AG20443 (cell line): ENCODE measurements at regions not wholly inside any gene's neighbourhood (a gene's known extent, or its start where the extent isn't known, plus 50 kb on each side); places are given as distances from the start of the nearest gene placed in this dataset.
A peak's percentile ranks its signal among the peaks of the same experiment; 100 is the strongest.
"Not testable (repeated sequence)": the region's sequence is repeated elsewhere in the genome, so short reads cannot be mapped to it uniquely, and the experiment has no call there.

Source experiments
- DNase-seq: peaks from one replicate; pipeline ENCODE4 v3.0.0; 2012; ENCODE audit warnings: low spot score, mixed read lengths

DNA sequence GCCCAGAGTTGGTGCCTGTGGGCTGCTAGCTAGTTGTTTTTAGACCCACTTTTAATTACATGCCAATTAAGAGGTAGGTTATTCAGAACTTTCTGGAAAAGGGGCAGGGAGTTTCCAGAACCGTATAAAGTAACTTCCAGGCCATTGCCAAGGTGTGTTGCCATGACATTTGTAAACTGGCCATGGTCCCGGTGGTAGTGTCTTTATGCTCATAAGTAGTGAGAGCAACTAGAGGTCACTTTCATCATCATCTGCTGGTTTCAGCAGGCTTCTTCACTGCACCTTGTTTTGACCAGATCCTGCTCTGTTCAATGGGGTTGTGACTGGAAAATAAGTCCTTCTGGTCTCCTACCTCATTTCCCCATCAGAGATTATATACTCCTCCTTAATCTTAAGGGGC, 207.0 kb downstream of the FAM72C start:
- DNase-seq = not testable (repeated sequence)

GRCh38 chr1:143760366-143760765, 211.4 kb downstream of the FAM72C start:
- not testable (repeated sequence) for DNase-seq

DNA sequence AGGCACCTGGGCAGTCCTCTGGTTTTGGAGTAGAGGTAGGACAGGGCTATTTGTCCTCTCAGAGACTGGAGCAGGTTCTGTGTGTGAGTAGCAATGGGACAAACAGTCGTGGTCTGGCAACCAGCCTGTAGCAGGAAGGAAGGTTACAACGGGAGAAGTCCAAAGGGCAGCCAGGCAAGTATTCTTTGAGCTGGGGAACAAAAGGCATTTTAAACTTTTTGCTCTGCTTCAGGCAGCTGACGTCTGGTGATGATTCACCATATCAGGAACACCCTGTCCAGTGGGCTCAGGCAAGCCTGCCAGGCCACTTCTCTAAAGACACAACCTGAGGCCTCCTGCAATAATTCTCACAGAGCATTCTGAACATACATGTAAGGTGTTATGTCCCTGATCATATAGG, 215.8 kb downstream of the FAM72C start:
- not testable (repeated sequence) for DNase-seq

DNA sequence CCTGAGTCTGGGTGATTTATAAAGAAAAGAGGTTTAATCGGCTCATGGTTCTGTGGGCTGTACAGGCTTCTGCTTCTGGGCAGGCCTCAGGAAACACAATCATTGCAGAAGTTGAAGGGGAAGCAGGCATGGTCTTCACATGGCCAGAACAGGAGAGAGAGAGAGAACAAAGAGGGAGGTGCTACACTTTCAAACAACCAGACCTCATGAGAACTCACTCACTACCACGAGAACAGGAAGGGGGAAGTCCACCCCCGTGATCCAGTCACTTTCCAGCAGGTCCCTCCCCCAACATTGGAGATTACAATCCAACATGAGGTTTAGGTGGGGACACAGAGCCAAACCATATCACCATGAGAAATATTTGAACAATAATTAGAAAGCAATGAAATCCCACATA, 222.9 kb downstream of the FAM72C start:
- no peak for DNase-seq

DNA sequence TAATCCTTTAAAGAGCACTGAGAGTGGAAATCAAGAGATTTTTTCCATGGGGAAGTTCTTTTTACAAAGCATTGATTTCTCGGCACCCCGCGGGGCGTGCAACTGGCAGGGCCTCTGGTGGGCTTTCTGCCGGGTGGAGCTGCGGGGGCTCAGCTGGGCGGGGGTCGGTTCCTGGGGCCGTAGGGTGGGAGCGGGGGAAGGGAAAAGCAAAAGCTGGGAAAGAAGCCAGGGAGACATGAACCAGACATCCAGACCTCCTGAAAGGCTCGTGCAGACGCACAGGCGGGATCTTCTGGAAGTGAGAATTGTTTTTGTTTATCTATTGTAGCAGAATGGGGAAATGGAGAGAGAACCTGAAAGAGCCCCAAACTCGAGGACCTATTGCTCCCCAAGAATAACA, 235.2 kb downstream of the FAM72C start:
- no peak for DNase-seq

GRCh38 chr1:143735764-143736461, 235.9 kb downstream of the FAM72C start:
- DNase-seq = no peak

GRCh38 chr1:143734261-143734660, 237.5 kb downstream of the FAM72C start:
- not testable (repeated sequence) for DNase-seq

DNA sequence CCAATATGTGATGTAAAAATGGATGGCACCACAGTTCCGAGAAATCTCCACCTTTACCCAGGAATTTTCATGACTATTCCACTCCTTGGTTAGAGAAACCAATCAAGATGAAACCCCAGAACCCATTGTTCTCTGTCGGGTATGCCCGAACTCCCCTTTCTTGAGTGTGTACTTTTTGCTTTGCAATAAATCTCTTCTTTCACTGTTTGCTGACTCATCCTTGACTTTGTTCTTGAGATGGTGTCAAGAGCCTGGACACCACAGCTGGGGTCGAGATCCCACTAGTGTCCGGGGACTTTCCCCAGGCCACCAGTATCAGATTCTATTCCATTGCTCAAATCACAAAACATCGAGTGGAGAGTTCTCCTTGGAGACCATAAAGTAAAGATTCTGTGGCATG, 240.9 kb downstream of the FAM72C start:
- not testable (repeated sequence) for DNase-seq

- DNase-seq = not testable (repeated sequence)
Observed at GRCh38 chr1:143729449-143730111, 242.2 kb downstream of the FAM72C start.

- not testable (repeated sequence) for DNase-seq
Observed at GRCh38 chr1:143728802-143729448, 242.9 kb downstream of the FAM72C start.

DNA sequence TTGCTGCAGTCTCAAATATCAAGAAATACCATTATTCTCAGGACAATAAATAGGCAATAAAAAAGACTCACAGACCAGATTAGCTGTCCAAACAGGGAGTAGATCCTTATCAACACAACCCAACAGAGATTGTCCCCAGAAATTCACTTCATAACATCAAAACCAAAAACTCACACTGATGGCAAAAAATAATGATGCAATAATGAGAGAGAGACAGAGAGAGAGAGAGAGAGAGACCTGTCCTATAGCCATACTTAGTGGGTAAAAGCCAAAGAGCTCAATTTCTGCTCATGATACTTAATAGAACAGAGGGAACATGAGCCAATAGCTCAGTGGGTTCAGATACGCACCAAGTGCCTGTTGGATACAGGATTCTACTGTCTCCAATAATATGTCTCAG, 244.5 kb downstream of the FAM72C start:
- no peak for DNase-seq

DNA sequence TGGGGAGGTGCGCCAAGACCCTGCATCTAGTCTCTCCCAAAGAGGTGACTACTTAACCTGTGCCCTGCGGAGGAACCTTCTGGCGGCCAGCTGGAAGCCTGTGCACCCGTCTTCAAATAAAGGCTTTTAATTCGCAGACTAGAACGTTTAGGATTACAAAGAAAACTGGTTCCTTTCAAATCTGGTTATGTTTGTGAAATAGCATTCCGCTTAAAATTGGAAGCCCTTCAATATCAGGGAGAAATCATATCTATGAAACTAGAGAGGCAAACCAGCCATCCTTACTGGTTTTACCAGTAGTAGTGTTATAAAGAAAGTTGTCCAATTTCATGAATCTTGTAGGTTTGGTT, 250.8 kb downstream of the FAM72C start:
- DNase-seq = no peak

DNA sequence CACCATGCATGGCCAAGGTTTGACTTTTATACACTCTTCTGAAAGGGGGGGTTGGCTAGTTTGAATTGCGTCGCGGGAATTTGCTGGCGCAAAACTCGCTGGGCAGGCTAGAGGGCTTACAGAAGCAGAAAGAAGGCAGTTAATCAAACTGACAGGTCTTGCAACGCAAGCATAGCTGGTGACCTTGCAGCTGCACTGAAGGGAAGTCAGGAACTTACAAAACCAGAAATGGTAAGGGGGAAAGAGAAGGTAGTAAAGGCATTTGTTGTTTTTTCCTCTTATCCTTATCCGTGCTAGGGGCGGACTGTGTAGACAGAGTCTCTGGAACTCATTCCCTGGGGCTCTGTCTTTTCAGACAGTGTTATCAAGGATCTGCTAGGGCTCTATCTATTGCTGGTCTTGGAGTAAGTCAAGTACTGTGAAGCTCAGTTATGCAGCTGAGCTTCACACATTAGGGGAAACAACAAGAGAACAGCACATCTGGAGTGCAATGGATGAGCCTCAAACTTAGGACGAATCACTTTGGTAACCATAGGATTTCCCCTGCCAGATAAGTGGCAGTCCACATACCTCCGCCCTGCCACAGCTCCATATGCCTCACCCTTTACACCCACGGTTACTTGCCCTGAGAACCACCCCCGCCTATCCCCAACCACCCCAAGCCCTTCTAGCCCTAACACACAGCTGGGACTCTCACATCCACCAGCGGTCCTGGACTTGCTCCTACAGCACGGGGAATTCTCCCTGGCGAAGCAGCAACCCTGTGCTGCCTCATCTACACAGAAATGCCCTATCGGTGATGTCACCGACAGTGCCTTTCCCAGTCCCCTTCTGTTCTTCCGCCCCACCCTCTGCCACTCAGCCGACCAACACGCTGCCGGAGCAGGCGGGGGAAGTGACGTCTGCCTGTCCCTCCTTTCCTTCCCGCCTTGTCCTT, 251.4 kb downstream of the FAM72C start:
- no peak for DNase-seq

DNA sequence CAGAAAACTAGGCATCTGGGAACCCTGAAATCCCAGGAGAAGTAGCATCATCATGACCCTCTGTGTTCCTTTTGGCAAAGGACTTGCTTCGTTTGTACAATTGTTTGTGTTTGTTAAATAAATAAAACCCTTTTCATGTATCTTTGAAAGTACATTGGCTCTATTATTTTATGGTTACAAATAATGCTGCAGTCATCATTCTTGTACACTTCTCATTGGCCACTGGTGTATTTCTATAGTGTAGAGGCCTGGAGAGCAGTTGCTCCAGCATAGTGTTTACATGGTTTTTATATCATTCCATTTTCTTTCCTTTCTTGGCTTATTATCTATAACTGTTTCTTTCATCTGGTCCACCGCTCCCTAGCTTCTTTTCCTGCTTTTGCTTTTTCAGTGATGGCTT, 253.3 kb downstream of the FAM72C start:
- DNase-seq = no peak

DNA sequence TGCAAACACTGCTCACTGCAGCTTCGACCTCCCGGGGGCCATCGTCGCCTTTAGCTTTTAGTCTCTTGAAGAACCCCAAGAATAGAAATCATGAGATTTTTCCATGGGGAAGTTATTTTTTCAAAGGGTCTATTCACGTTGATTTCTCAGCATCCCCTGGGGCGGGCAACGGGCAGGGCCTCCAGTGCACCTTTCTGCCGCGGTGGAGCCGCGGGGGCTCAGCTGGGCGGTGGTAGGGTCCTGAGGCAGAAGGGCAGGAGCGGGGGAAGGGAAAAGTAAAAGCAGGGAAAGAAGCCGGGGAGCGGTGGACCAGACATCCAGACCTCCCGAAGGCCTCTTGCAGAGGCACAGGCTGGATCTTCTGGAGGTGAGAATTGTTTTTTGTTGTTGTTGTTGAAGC, 253.8 kb downstream of the FAM72C start:
- DNase-seq = no peak

DNA sequence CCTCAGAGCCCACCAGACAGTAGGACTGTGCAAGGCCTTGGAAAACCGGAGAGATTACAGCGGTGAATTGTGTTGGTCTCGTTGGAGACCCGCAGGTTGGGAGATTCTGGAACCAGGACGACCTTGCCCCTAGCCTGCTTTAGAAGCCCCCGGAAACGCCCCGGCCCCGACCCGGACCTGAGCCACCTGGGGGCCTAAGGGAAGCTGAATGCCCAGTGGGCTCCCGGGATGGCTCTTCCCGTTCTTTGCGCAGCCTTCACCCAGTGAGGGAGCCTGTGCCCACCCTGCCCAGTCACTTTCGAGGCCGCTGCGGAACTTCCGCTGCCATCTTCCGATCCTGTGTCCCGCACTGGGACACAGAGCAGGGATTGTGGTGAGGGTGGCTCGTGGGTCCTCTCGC, 254.4 kb downstream of the FAM72C start:
- DNase-seq = no peak

GRCh38 chr1:143714913-143715312, 256.9 kb downstream of the FAM72C start:
- DNase-seq = not testable (repeated sequence)

GRCh38 chr1:143709606-143710259, 262.1 kb downstream of the FAM72C start:
- not testable (repeated sequence) for DNase-seq

GRCh38 chr1:143702739-143703138, 269.0 kb downstream of the FAM72C start:
- DNase-seq = not testable (repeated sequence)

DNA sequence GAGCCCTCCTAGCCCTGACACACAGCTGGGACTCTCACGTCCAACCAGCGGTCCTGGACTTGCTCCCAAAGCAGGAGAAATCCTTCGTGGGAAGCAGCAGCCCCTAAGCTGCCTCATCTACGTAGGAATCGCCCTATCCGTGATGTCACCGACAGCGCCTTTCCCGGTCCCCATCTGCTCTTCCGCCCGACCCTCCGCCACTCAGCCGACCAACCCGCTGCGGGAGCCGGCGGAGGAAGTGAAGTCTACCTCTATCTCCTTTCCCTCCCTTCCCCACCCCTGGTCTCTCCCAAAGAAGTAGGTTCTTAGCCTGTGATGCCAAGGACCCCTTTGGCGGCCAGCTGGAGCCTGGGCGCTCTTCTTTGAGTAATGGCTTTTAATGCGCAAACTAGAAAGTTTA, 272.1 kb downstream of the FAM72C start:
- no peak for DNase-seq

- DNase-seq = no peak
Observed at GRCh38 chr1:143699115-143699514, 272.7 kb downstream of the FAM72C start.

DNA sequence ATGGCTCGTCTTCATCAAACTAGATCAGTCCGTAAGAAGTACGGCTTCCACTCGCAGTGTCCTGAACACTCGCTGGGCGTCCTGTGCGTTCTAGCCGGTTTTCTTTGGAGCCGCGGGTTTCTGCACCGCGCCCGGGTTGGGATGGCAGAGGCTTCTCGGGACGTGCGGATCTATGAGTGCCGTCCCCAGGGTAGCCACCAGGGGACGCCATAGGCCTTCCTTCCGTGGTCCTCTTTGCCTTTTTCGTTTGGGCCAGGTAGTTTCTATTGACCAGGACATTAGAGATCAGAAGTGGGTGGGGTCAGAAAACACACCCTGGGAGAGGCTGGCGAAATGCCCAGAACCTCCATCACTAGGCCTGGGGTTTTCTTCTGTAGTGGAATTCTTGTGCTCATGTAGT, 273.8 kb downstream of the FAM72C start:
- peak; percentile 39 for DNase-seq
